ENCODE measurements at regions not wholly inside any gene's neighbourhood (a gene's known extent, or its start where the extent isn't known, plus 50 kb on each side); places are given as distances from the start of the nearest gene placed in this dataset.
A peak's percentile ranks its signal among the peaks of the same experiment; 100 is the strongest.

DNA sequence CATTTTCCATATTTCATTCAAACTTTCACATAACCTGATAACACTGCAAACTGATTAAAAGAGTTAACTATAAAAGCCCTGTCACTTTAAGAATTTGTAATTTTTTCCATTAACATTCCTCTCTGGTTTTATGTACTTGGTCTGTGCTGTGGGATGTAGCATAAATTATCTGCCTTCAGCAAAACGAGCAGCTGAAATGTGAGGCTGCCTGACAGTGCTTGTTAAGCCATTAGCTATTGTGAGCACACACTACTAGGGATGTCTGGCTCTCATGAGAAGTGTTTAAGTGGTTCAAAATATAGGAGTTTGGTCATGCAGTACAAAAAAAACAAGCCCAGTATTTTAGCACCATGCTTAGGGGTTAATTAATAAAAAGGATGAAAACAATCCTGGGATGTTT, 63.0 kb downstream of the HOXA1 start:
- H3K36me3 ChIP-seq: no peaks in the 10 kb centered on the region
- H3K4me1 ChIP-seq: peaks cover 3 to 13% of the 10 kb centered on the region in 2 donors
- no peak overlapping the region for H3K4me3 ChIP-seq
- H3K27me3 ChIP-seq: no peaks in the 10 kb centered on the region
- ATAC-seq: no peak
- intact Hi-C loops (cut with DNase I): no loop called here
- DNase-seq: no peak
- H3K27ac ChIP-seq: no peak overlapping the region
- no peaks in the 10 kb centered on the region for H3K9me3 ChIP-seq
- TF ChIP-seq, protein P1, sequence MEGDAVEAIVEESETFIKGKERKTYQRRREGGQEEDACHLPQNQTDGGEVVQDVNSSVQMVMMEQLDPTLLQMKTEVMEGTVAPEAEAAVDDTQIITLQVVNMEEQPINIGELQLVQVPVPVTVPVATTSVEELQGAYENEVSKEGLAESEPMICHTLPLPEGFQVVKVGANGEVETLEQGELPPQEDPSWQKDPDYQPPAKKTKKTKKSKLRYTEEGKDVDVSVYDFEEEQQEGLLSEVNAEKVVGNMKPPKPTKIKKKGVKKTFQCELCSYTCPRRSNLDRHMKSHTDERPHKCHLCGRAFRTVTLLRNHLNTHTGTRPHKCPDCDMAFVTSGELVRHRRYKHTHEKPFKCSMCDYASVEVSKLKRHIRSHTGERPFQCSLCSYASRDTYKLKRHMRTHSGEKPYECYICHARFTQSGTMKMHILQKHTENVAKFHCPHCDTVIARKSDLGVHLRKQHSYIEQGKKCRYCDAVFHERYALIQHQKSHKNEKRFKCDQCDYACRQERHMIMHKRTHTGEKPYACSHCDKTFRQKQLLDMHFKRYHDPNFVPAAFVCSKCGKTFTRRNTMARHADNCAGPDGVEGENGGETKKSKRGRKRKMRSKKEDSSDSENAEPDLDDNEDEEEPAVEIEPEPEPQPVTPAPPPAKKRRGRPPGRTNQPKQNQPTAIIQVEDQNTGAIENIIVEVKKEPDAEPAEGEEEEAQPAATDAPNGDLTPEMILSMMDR (IDR thresholded peaks at IDR 0.05): no peak

DNA sequence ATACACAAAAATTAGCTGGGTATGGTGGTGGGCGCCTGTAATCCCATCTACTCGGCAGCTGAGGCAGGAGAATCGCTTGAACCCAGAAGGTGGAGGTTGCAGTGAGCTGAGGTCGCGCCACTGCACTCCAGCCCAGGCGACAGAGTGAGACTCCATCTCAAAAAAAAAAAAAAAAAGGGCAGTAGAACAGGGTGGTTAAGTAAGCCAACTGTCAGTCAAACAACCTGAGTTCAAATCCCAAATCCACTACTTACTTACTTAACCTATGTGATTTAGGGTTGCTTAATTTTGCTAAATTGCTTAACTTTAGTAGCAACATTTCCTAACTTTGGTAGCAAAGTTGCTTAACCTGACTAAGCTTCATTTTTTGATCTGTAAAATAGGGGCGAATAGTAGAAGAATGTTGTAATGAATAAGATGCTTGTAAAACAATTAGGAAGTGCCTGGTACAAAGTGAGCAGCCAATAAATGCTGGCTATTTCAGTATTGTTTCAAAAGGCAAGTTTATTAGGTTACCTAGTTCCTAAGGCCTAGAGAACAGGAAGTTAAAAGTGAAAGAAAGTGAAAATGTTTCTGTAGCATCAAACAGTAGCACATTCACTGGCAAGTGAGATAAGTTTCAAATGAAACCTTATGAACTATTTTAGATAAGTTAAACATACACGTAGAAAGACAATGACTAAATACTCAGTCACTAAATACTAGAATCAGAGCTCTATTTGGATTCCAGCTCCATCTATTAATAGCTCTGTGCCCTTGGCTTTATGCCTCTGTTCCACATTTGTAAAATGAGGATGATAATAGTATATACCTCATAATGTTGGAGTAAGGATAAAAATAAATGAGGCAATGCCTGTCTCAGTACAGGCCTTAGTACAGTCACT, 64.3 kb downstream of the HOXA1 start:
- peaks cover 3 to 13% of the 10 kb centered on the region in 2 donors for H3K4me1 ChIP-seq
- no peak overlapping the region for H3K4me3 ChIP-seq
- no peaks in the 10 kb centered on the region for H3K9me3 ChIP-seq
- TF ChIP-seq, protein P1 (IDR thresholded peaks at IDR 0.05): no peak
- H3K36me3 ChIP-seq: no peaks in the 10 kb centered on the region
- intact Hi-C loops (cut with DNase I): no loop called here
- no peaks in the 10 kb centered on the region for H3K27me3 ChIP-seq
- H3K27ac ChIP-seq: peak overlapping the region in 1 of 2 donors; percentile 77
- DNase-seq (peak in 2 of 4 donors; percentile 12 to 26), ATAC-seq (peak; percentile 15)

DNA sequence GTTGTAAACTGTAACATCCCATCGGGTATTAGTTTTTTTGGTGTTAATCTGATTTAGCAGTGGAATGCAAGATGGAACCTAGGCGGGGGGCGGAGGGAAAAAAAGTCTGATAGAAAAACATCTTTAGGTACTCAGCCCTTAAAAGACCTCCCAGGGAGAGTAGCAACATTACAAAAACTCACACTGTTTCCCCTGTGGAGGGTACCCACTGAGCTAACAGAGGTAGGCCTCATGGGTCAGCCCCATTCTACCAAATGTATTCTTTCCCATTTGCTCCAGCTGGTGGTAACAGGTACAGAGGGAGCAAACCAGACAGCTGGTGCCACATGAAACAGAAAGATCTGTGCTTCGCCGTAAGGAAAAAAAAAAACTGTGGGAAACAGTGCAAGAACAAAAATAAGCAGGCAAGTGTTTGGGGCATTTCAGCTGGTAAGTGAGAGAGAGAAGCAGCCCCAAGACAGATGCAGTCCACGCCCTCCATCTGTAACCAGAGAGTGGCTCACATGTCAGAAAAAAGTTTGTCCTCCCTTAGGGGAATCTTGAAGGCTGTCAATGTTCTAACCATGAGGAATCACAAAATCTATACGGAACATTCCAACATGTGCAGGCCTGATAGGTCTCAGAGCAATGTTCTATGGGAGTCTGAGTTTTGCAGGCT, 65.3 kb downstream of the HOXA1 start:
- ATAC-seq: no peak
- intact Hi-C loops (cut with DNase I): no loop called here
- Histone ChIP-seq H3K36me3 (no peaks in the 10 kb centered on the region), H3K4me3 (no peak overlapping the region), H3K4me1 (peaks cover 3 to 13% of the 10 kb centered on the region in 2 donors), H3K9me3 (no peaks in the 10 kb centered on the region), H3K27me3 (no peaks in the 10 kb centered on the region), H3K27ac (peak overlapping the region in 1 of 2 donors; percentile 77)
- no peak for DNase-seq
- TF ChIP-seq, protein P1 (IDR thresholded peaks at IDR 0.05): no peak

DNA sequence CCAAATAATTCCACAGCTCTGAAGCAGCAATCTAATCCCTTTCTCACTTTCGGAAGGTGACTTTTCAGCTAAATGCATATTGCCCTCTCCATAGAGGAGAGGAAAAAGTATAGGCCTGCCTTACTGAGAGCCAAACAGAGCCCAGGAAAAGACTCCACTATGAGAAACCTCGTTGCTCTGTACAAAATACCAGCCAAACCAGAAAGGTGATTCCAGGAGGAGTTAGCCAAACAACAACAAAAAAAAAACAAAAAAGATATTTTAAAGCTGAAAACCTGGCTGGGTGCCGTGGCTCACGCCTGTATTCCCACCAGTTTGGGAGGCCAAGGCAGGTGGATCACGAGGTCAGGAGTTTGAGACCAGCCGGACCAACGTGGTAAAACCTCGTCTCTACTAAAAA, 70.5 kb downstream of the HOXA1 start:
- intact Hi-C loops (cut with DNase I): no loop called here

DNA sequence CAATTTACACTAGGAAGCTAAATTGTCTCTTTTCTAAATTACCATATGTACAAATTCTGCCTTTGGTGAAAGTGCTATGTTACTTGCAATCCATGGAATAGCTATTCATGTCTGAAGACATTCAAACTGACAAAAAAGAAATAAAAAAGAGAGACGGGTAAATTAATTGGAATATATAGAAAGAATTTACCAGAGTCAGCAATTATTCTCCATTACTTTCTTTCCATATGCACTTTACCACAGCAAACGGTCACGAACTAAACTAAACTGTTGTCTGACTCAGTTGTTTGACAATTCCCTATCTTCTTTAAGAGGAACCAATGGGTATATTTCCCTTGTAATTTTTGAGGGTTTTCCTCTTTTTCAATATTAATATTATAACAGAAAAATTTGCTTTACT, 85.7 kb downstream of the HOXA1 start:
- Histone ChIP-seq H3K9me3 (peaks cover 0 to 21% of the 10 kb centered on the region in 2 donors), H3K4me3 (no peak overlapping the region), H3K36me3 (no peaks in the 10 kb centered on the region), H3K27me3 (no peaks in the 10 kb centered on the region), H3K27ac (no peak overlapping the region), H3K4me1 (no peaks in the 10 kb centered on the region)
- DNase-seq (no peak), ATAC-seq (no peak)
- intact Hi-C loops (cut with DNase I): no loop called here
- TF ChIP-seq, protein P1 (IDR thresholded peaks at IDR 0.05): no peak

More for the DNA sequence above, 70.5 kb downstream of the HOXA1 start:
- H3K4me1 ChIP-seq: no peaks in the 10 kb centered on the region
- no peaks in the 10 kb centered on the region for H3K9me3 ChIP-seq
- ATAC-seq (no peak), DNase-seq (no peak)
- H3K27ac ChIP-seq: no peak overlapping the region
- TF ChIP-seq, protein P1 (IDR thresholded peaks at IDR 0.05): no peak
- no peaks in the 10 kb centered on the region for H3K27me3 ChIP-seq
- no peaks in the 10 kb centered on the region for H3K36me3 ChIP-seq
- H3K4me3 ChIP-seq: no peak overlapping the region
